NB4 (cell line): ENCODE measurements at regions not wholly inside any gene's neighbourhood (a gene's known extent, or its start where the extent isn't known, plus 50 kb on each side); places are given as distances from the start of the nearest gene placed in this dataset.

Experiments
- DNase-seq: peaks from one replicate; pipeline ENCODE4 v3.0.0; 2010; ENCODE audit warnings: low read depth
- H3K4me3 ChIP-seq: one replicate; pipeline ENCODE4 v1.5.1; 2011; ENCODE audit warnings: mild to moderate bottlenecking, low read depth, low read length, moderate library complexity
- CTCF ChIP-seq: IDR thresholded peaks from one replicate; pipeline ENCODE4 v1.5.1; 2012; ENCODE audit warnings: low read depth, low read length
- MYC ChIP-seq: IDR thresholded peaks from 2 replicates; pipeline ENCODE4 v1.6.1; 2011; ENCODE audit warnings: low read depth, low read length
- POLR2A ChIP-seq: IDR thresholded peaks from 2 replicates; pipeline ENCODE4 v1.6.1; 2011; ENCODE audit warnings: mild to moderate bottlenecking; ENCODE audit not compliant: insufficient read length; ENCODE audit errors: extremely low read depth
- TF ChIP-seq, protein P1 (sequence below): IDR thresholded peaks from 2 replicates; pipeline ENCODE4 v1.6.1; 2011; ENCODE audit warnings: low read depth, low read length

DNA sequence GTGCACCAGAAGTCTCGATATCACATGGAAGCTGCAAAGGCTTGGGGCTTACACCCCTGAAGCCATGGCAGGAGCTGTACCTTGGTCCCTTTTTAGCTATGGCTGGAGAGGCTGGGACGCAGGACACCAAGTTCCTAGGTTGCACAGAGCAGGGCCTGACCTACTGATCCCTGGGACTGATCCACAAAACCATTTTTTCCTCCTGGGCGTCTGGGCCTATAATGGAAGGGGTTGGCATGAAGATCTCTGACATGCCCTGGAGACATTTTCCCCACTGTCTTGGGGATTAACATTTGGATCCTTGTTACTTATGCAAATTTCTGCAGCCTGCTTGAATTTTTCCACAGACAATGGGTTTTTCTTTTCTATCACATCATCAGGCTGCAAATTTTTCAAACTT lies 286.7 kb upstream of the PTPRD start:
- TF ChIP-seq, protein P1, sequence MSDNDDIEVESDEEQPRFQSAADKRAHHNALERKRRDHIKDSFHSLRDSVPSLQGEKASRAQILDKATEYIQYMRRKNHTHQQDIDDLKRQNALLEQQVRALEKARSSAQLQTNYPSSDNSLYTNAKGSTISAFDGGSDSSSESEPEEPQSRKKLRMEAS = no peak
- TF ChIP-seq CTCF (no peak), POLR2A (no peak), MYC (no peak)

GRCh38 chr9:10903969-10904368 lies 291.2 kb upstream of the PTPRD start:
- no peak for DNase-seq
- no peak for TF ChIP-seq MYC
- no peak for TF ChIP-seq CTCF
- TF ChIP-seq, protein P1 = no peak
- no peak for TF ChIP-seq POLR2A
- no peak overlapping the region for H3K4me3 ChIP-seq

More for the DNA sequence above, 286.7 kb upstream of the PTPRD start:
- DNase-seq = no peak
- H3K4me3 ChIP-seq = no peak overlapping the region

DNA sequence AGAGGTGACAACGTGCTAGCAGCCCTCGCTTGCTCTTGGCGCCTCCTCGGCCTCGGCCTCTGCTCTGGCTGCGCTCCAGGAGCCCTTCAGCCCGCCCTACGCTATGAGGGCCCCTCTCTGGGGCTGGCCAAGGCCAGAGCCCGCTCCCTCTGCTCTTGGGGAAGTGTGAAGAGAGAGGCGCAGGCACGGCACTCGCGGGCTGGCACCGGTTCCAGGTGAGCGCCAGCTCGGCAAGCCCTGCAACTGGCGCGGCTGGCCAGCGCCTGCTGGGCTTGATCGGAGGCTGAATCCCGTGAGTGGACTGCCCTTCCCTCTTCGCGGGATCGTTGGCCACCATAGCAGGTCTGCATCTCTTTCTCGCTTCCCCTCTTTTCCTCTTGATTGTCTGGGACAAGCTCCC lies 298.0 kb upstream of the PTPRD start:
- H3K4me3 ChIP-seq = no peak overlapping the region
- TF ChIP-seq, protein P1 = no peak
- TF ChIP-seq POLR2A = no peak
- no peak for TF ChIP-seq CTCF
- no peak for TF ChIP-seq MYC
- DNase-seq = no peak

DNA sequence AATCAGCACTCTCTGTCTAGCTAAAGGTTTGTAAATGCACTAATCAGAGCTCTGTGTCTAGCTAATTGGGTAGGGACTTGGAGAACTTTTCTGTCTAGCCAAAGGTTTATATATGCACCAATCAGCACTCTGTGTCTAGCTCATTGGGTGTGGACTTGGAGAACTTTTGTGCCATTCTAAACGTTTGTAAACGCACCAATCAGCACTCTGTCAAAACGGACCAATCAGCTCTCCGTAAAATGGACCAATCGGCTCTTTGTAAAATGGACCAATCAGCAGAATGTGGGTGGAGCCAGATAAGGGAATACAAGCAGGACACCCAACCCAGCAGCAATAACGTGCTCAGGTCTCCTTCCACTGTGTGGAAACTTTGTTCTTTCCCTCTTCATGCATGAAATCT lies 298.6 kb upstream of the PTPRD start:
- no peak for DNase-seq
- H3K4me3 ChIP-seq = no peak overlapping the region
- TF ChIP-seq CTCF = no peak
- TF ChIP-seq, protein P1 = no peak
- TF ChIP-seq MYC = no peak
- TF ChIP-seq POLR2A = no peak

DNA sequence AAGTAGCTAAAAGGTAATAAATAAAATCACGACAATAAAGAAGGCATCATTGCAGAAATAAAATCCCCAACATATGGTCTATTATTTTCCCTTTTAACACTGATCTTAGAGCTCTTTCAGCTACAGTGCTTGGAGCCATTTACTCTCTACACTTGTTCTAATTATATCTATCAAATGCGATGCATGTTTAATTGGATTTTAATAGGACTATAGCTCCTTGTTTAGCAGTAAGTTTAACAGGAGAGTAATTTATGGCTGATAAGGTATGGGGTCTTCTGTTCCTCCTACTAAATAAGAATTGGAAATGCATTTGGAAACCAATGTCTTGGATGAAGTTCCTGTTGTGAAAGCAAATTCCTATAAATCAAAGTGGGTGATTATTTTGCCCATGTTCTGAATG lies 304.2 kb upstream of the PTPRD start:
- no peak for DNase-seq
- H3K4me3 ChIP-seq = no peak overlapping the region
- TF ChIP-seq CTCF (no peak), MYC (no peak), POLR2A (no peak)
- TF ChIP-seq, protein P1 = no peak

- no peak for DNase-seq
- no peak overlapping the region for H3K4me3 ChIP-seq
- TF ChIP-seq CTCF (no peak), POLR2A (no peak), MYC (no peak)
- TF ChIP-seq, protein P1 = no peak
These were observed 308.9 kb upstream of the PTPRD start for GRCh38 chr9:10921671-10922070.
